OCI-LY1 (cell line): ENCODE measurements at regions not wholly inside any gene's neighbourhood (a gene's known extent, or its start where the extent isn't known, plus 50 kb on each side); places are given as distances from the start of the nearest gene placed in this dataset.

Experiments used
- H2AFZ ChIP-seq: fragments of 200-600 bp; sonication (generic), shearing (Covaris generic); 2 replicates; pipeline ENCODE4 v1.6.0; 2014; ENCODE audit warnings: antibody characterized with exemption, mild to moderate bottlenecking, low read length
- H3F3A ChIP-seq: fragments of 200-600 bp; sonication (generic), shearing (Covaris generic); 2 replicates; pipeline ENCODE4 v1.6.0; 2014; ENCODE audit warnings: mild to moderate bottlenecking, antibody characterized with exemption, low read length, moderate library complexity; ENCODE audit not compliant: insufficient read depth
- H3K27ac ChIP-seq: fragments of 200-600 bp; sonication (generic); 2 replicates; pipeline ENCODE4 v1.5.1; 2014; ENCODE audit warnings: low read length, mixed run types, mild to moderate bottlenecking, low read depth; ENCODE audit not compliant: poor library complexity, severe bottlenecking
- H3K27me3 ChIP-seq: fragments of 200-600 bp; sonication (generic); 2 replicates; pipeline ENCODE4 v1.6.0; 2014; ENCODE audit warnings: antibody characterized with exemption, mild to moderate bottlenecking, low read length, moderate library complexity; ENCODE audit not compliant: insufficient read depth
- H3K36me3 ChIP-seq: fragments of 200-600 bp; sonication (generic); 2 replicates; pipeline ENCODE4 v1.6.1; 2014; ENCODE audit warnings: mild to moderate bottlenecking, antibody characterized with exemption, low read length, moderate library complexity, mixed read lengths; ENCODE audit not compliant: insufficient read depth
- H3K4me1 ChIP-seq: fragments of 200-600 bp; sonication (generic); 2 replicates; pipeline ENCODE4 v1.5.1; 2014; ENCODE audit warnings: mild to moderate bottlenecking, low read length, moderate library complexity; ENCODE audit not compliant: insufficient read depth, severe bottlenecking
- H3K4me2 ChIP-seq: fragments of 200-600 bp; sonication (generic), shearing (Covaris generic); 2 replicates; pipeline ENCODE4 v1.6.1; 2014; ENCODE audit warnings: low read length
- H3K4me3 ChIP-seq: fragments of 200-600 bp; sonication (generic); 2 replicates; pipeline ENCODE4 v1.5.1; 2014; ENCODE audit warnings: low read length, low read depth, mild to moderate bottlenecking, mixed read lengths; ENCODE audit not compliant: poor library complexity, severe bottlenecking
- H3K79me2 ChIP-seq: fragments of 200-600 bp; shearing (Covaris generic); 2 replicates; pipeline ENCODE4 v1.6.1; 2016; ENCODE audit warnings: mixed run types, low read length, mixed read lengths; ENCODE audit not compliant: insufficient read depth
- H3K9ac ChIP-seq: fragments of 200-600 bp; sonication (generic), shearing (Covaris generic); 2 replicates; pipeline ENCODE4 v1.6.1; 2014; ENCODE audit warnings: mild to moderate bottlenecking, low read length, mixed read lengths
- H3K9me2 ChIP-seq: fragments of 200-600 bp; sonication (generic), shearing (Covaris generic); 2 replicates; pipeline ENCODE4 v1.6.1; 2014; ENCODE audit warnings: low read depth, mild to moderate bottlenecking, low read length, mixed read lengths
- H3K9me3 ChIP-seq: fragments of 200-600 bp; shearing (Covaris generic); 2 replicates; pipeline ENCODE4 v1.6.1; 2014; ENCODE audit warnings: low read length, mixed read lengths
- H4K20me1 ChIP-seq: fragments of 200-600 bp; sonication (generic), shearing (Covaris generic); 2 replicates; pipeline ENCODE4 v1.6.0; 2016; ENCODE audit warnings: mild to moderate bottlenecking, low read length; ENCODE audit not compliant: insufficient read depth
- CTCF ChIP-seq: fragments of 200-600 bp; sonication (generic), shearing (Covaris generic); IDR thresholded peaks from 2 replicates; pipeline ENCODE4 v1.5.1; 2017; ENCODE audit warnings: mild to moderate bottlenecking, antibody characterized with exemption, low read length, moderate library complexity, mixed read lengths
- EZH2 ChIP-seq: fragments of 200-600 bp; sonication (generic), shearing (Covaris generic); IDR thresholded peaks from 2 replicates; pipeline ENCODE4 v1.8.0; 2017; ENCODE audit warnings: borderline replicate concordance, mixed run types, mild to moderate bottlenecking, antibody characterized with exemption, low read length, moderate library complexity, mixed read lengths

- no peaks in the 10 kb centered on the region for H3K79me2 ChIP-seq
- H3K4me3 ChIP-seq = no peak overlapping the region
- no peaks in the 10 kb centered on the region for H3K36me3 ChIP-seq
- H2AFZ ChIP-seq = no peak overlapping the region
- no peaks in the 10 kb centered on the region for H4K20me1 ChIP-seq
- H3K9ac ChIP-seq = no peak overlapping the region
- no peaks in the 10 kb centered on the region for H3F3A ChIP-seq
- no peak overlapping the region for H3K4me2 ChIP-seq
- no peak for TF ChIP-seq CTCF
- TF ChIP-seq EZH2 = no peak
- no peaks in the 10 kb centered on the region for H3K9me2 ChIP-seq
- H3K27ac ChIP-seq = no peak overlapping the region
- H3K27me3 ChIP-seq = no peaks in the 10 kb centered on the region; the same call in 1 of the 2 replicates
- H3K9me3 ChIP-seq = no peaks in the 10 kb centered on the region
- no peaks in the 10 kb centered on the region for H3K4me1 ChIP-seq
These were observed 143.4 kb upstream of the C14orf180 start for GRCh38 chr14:104436047-104436591.

- Histone ChIP-seq H3K4me3 (no peak overlapping the region), H3K4me1 (no peaks in the 10 kb centered on the region), H3K9me3 (no peaks in the 10 kb centered on the region), H3K27me3 (no peaks in the 10 kb centered on the region; the same call in 1 of the 2 replicates), H3K4me2 (no peak overlapping the region), H3F3A (no peaks in the 10 kb centered on the region), H4K20me1 (no peaks in the 10 kb centered on the region), H3K9ac (no peak overlapping the region), H3K36me3 (no peaks in the 10 kb centered on the region), H2AFZ (no peak overlapping the region), H3K79me2 (no peaks in the 10 kb centered on the region), H3K9me2 (no peaks in the 10 kb centered on the region), H3K27ac (no peak overlapping the region)
- TF ChIP-seq CTCF (no peak), EZH2 (no peak)
These were observed 142.5 kb upstream of the C14orf180 start for GRCh38 chr14:104436741-104437701.

- H3K9me2 ChIP-seq = no peaks in the 10 kb centered on the region
- H3K27ac ChIP-seq = no peak overlapping the region
- TF ChIP-seq CTCF (no peak), EZH2 (no peak)
- no peaks in the 10 kb centered on the region for H3K4me1 ChIP-seq
- H3K79me2 ChIP-seq = no peaks in the 10 kb centered on the region
- H3K9me3 ChIP-seq = no peaks in the 10 kb centered on the region
- H2AFZ ChIP-seq = no peak overlapping the region
- no peak overlapping the region for H3K4me3 ChIP-seq
- no peak overlapping the region for H3K4me2 ChIP-seq
- no peaks in the 10 kb centered on the region for H4K20me1 ChIP-seq
- no peaks in the 10 kb centered on the region for H3F3A ChIP-seq
- H3K9ac ChIP-seq = no peak overlapping the region
- no peaks in the 10 kb centered on the region for H3K36me3 ChIP-seq
- H3K27me3 ChIP-seq = no peaks in the 10 kb centered on the region; the same call in 1 of the 2 replicates
These were observed 141.9 kb upstream of the C14orf180 start for GRCh38 chr14:104437703-104438102.
